GM12891 (cell line): ENCODE measurements at regions not wholly inside any gene's neighbourhood (a gene's known extent, or its start where the extent isn't known, plus 50 kb on each side); places are given as distances from the start of the nearest gene placed in this dataset.
A peak's percentile ranks its signal among the peaks of the same experiment; 100 is the strongest.

Experiments
- DNase-seq: peaks from one replicate; pipeline ENCODE4 v3.0.0; 2011; ENCODE audit warnings: low spot score; ENCODE audit not compliant: insufficient read length
- FAIRE-seq: peaks from 2 replicates; lab custom pipeline; 2011; peaks lifted over from hg19 to GRCh38; lab: Jason Lieb, UNC
- PAX5 ChIP-seq: IDR thresholded peaks from 2 replicates; pipeline ENCODE4 v1.6.1; 2011; ENCODE audit warnings: low read length, moderate library complexity, mild to moderate bottlenecking; ENCODE audit not compliant: insufficient read depth, severe bottlenecking
- POLR2A ChIP-seq: IDR thresholded peaks from 2 replicates; pipeline ENCODE4 v1.6.1; 2011; ENCODE audit warnings: low read depth, low read length, control low read depth
- POLR2AphosphoS5 ChIP-seq: IDR thresholded peaks from 2 replicates; pipeline ENCODE4 v1.6.1; 2011; ENCODE audit warnings: low read depth, low read length, control low read depth
- POU2F2 ChIP-seq: IDR thresholded peaks from 2 replicates; pipeline ENCODE4 v1.6.1; 2011; ENCODE audit warnings: low read depth, mild to moderate bottlenecking, control low read depth, low read length, moderate library complexity
- SPI1 ChIP-seq: IDR thresholded peaks from 2 replicates; pipeline ENCODE4 v1.6.1; 2011; ENCODE audit warnings: low read depth, low read length, control low read depth
- TAF1 ChIP-seq: IDR thresholded peaks from 2 replicates; pipeline ENCODE4 v1.6.1; 2011; ENCODE audit warnings: low read depth, low read length, control low read depth

DNA sequence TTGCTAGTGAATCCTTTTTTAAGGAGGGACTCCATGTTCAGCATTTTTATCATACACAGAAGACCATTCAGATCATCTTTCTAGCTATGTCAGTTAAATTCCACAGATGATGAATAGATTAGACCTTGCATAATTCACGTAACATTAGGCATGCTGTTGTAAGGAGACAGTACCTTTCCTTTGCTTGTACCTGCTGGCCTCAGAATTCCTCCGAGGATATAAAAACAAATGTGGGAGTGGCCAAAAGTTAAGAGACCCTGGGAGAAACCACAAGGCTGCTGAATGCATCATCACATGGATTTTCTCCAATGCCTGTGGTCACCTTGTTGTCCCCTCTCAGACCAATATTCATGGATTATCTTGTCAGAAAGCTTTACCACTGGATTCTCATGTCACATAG, 201.4 kb downstream of the MAGEB17 start:
- no peak for DNase-seq
- TF ChIP-seq SPI1: no peak
- TF ChIP-seq POLR2A: no peak
- TF ChIP-seq POLR2AphosphoS5: no peak
- no peak for TF ChIP-seq PAX5
- FAIRE-seq: no peak

GRCh38 chrX:16376056-16376455, 208.8 kb downstream of the MAGEB17 start:
- TF ChIP-seq SPI1: no peak
- TF ChIP-seq POU2F2: no peak
- TF ChIP-seq PAX5: no peak
- no peak for TF ChIP-seq TAF1
- TF ChIP-seq POLR2AphosphoS5: no peak
- no peak for TF ChIP-seq POLR2A
- DNase-seq (no peak), FAIRE-seq (no peak)

- TF ChIP-seq POLR2AphosphoS5 (no peak), TAF1 (no peak), PAX5 (no peak), POU2F2 (no peak), SPI1 (no peak), POLR2A (no peak)
- FAIRE-seq (no peak), DNase-seq (no peak)
Observed at GRCh38 chrX:16386126-16386525, 218.8 kb downstream of the MAGEB17 start.

GRCh38 chrX:16392597-16392996, 225.3 kb downstream of the MAGEB17 start:
- TF ChIP-seq POU2F2 (no peak), POLR2AphosphoS5 (no peak), POLR2A (no peak), PAX5 (no peak), SPI1 (no peak), TAF1 (no peak)
- FAIRE-seq (no peak), DNase-seq (no peak)

DNA sequence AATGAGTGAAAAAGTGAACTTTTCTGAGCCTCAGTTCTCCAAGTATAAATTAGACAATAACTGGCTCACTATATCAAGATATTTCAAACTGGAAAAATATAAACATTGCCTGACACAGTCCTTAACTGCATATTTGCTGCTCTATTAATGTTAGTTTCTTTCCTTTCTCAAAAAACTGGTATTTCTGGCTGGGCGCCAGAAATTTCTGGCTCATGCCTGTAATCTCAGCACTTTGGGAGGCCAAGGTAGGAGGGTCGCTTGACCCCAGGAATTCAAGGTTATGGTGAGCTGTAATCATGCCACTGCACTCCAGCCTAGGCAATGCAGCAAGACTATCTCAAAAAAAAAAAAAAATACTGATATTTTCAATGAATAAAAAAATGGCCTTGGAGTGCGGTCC, 227.0 kb downstream of the MAGEB17 start:
- DNase-seq: no peak
- TF ChIP-seq POLR2A: no peak
- no peak for TF ChIP-seq TAF1
- TF ChIP-seq PAX5: no peak
- TF ChIP-seq POU2F2: no peak
- no peak for TF ChIP-seq POLR2AphosphoS5
- TF ChIP-seq SPI1: no peak
- no peak for FAIRE-seq

DNA sequence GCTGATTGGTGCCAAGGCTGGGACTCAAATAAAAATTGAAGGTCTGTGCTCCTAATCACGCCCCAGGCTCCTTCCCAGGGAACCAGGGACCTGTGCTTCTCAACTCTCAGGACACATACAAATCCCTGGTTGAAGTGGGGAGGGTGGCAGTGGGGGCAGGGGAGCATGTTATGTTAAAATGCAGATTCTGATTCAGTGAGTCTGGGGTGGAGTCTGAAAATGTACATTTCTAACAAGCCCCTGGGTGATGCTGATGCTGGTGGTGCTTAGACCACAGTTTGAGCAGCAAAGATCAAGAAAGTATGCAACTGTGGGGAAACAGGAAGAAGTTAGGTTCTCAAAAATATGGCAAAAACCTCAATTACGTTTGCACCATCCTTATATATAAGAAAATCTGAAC, 236.5 kb downstream of the MAGEB17 start:
- TF ChIP-seq POLR2AphosphoS5 (no peak), TAF1 (no peak), POU2F2 (no peak), POLR2A (no peak), PAX5 (no peak), SPI1 (no peak)
- no peak for FAIRE-seq

DNA sequence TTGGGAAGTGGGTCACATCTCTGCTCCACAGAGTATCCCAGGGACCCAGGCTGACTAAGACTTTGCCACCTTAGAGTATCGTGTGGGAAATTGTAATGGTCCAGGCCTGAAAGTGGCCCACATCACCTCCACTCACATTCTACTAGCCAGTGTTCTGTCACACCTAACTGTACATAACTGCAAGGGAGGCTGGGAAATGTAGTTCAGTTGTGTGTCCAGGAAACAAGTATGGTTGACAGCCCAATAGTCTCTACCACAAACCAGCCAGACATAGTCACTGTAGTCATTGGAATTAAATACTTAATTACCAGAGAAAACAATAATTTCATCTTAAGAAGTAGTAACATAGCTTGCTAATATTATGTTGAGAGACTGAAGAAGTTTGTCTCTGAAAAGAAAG, 233.4 kb upstream of the S100G start:
- TF ChIP-seq POU2F2 (no peak), PAX5 (no peak), POLR2A (no peak), TAF1 (no peak), SPI1 (no peak), POLR2AphosphoS5 (no peak)
- FAIRE-seq (peak; percentile 54), DNase-seq (no peak)

More for the DNA sequence above, 236.5 kb downstream of the MAGEB17 start:
- DNase-seq: no peak

DNA sequence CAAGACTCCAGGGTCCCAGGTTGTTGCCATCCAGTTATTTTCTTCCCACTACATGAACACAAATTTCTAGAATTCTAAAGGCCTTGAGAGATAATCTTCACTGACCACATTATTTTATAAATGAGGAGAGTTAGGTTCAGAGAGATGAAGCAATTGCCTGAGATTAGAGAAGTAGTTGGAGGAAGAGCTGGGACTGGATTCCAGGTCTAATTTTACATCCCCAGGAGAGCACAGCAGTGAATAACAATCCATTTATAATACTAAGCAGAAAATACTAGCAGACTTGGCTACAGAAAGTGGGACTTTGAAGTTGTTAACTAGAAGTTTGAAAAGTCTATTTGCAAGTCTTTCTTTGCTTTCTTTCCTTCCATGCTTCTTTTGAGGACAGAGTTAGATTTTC, 231.3 kb upstream of the S100G start:
- FAIRE-seq: no peak
- no peak for DNase-seq
- TF ChIP-seq POLR2AphosphoS5 (no peak), PAX5 (no peak), POLR2A (no peak), POU2F2 (no peak), SPI1 (no peak), TAF1 (no peak)

DNA sequence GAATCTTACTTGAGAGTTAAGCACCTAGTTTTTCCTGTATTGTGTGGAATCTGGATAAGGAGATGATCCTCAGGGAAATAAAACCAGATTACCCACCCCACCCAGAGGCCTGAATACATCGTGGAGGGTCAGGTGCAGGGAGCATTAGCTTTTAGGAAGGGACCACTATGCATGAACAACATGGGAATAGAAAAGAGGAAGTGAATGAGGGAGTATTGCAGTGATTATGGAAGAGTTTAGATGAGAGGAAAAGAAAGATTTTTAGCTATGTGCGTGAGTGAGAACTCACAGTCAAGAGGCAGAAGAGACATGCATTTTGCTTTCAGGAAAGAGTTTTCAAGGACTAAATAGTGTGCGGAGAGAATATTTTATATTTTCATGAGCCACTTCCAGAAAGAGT, 222.3 kb upstream of the S100G start:
- no peak for TF ChIP-seq POLR2A
- TF ChIP-seq SPI1: 0 out of 2 replicates have a peak, but pooled peaks have one; percentile 14
- no peak for TF ChIP-seq PAX5
- DNase-seq (no peak), FAIRE-seq (no peak)

DNA sequence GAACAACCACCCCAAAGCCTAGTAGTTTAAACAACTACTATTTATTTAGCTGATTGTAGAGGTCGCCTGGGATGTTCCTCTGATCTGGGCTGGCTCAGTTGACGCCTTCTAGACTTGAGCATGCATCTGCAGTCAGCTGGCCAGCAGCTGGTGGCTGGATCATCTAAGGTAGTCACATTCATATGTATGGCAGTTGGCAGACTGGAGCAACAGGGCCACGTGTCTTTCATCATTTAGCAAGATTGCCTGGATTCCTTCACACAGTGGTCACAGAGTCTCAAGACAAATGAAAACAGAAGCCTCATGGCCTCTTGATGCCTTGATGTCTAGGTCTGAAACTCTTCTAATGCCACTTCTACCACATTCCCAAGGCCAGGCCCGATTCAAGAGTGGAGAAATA, 220.6 kb upstream of the S100G start:
- no peak for TF ChIP-seq TAF1
- no peak for TF ChIP-seq PAX5
- no peak for TF ChIP-seq POLR2AphosphoS5
- no peak for DNase-seq
- FAIRE-seq: no peak
